Upper lobe of left lung (tissue), 4 donors: ENCODE measurements at regions not wholly inside any gene's neighbourhood (a gene's known extent, or its start where the extent isn't known, plus 50 kb on each side); places are given as distances from the start of the nearest gene placed in this dataset.
"Not testable (repeated sequence)": the region's sequence is repeated elsewhere in the genome, so short reads cannot be mapped to it uniquely, and the experiment has no call there.

Source experiments
- POLR2A ChIP-seq, 4 donors: fragments of 450-650 bp; IDR thresholded peaks; one replicate each; pipeline ENCODE4 v1.5.1; 2016 to 2017; ENCODE audit warnings: antibody characterized with exemption in 4 of 4, mild to moderate bottlenecking in 2 of 4
- POLR2AphosphoS5 ChIP-seq, 2 donors: sonication (generic); formaldehyde crosslinking; IDR thresholded peaks; one replicate each; pipeline ENCODE4 v1.5.1; 2017; ENCODE audit warnings: antibody characterized with exemption in 2 of 2
- TF ChIP-seq, protein P1 (sequence below), 6 experiments: fragments of 450-650 bp in 4 of 6; fragments of 200-600 bp in 2 of 6; sonication (generic) in 2 of 6; IDR thresholded peaks; one replicate each; pipeline ENCODE4 v1.5.1; 2016 to 2019; ENCODE audit warnings: antibody characterized with exemption in 6 of 6

DNA sequence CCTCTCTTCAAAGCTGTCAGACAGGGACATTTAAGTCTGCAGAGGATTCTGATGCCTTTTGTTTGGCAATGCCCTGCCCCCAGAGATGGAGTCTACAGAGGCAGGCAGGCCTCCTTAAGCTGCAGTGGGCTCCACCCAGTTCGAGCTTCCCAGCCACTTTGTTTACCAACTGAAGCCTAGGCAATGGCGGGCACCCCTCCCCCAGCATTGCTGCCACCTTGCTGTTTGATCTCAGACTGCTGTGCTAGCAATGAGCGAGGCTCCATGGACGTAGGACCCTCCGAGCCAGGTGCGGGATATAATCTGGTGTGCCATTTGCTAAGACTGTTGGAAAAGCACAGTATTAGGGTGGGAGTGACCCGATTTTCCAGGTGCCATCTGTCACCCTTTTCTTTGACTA is 207.7 kb downstream of the OTOP1 start:
- TF ChIP-seq, protein P1, sequence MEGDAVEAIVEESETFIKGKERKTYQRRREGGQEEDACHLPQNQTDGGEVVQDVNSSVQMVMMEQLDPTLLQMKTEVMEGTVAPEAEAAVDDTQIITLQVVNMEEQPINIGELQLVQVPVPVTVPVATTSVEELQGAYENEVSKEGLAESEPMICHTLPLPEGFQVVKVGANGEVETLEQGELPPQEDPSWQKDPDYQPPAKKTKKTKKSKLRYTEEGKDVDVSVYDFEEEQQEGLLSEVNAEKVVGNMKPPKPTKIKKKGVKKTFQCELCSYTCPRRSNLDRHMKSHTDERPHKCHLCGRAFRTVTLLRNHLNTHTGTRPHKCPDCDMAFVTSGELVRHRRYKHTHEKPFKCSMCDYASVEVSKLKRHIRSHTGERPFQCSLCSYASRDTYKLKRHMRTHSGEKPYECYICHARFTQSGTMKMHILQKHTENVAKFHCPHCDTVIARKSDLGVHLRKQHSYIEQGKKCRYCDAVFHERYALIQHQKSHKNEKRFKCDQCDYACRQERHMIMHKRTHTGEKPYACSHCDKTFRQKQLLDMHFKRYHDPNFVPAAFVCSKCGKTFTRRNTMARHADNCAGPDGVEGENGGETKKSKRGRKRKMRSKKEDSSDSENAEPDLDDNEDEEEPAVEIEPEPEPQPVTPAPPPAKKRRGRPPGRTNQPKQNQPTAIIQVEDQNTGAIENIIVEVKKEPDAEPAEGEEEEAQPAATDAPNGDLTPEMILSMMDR (IDR thresholded peaks at IDR 0.05): not testable (repeated sequence)
- TF ChIP-seq POLR2AphosphoS5, POLR2A (IDR thresholded peaks at IDR 0.05): not testable (repeated sequence)
